Endodermal cell (in vitro differentiated cells): ENCODE measurements at regions not wholly inside any gene's neighbourhood (a gene's known extent, or its start where the extent isn't known, plus 50 kb on each side); places are given as distances from the start of the nearest gene placed in this dataset.

ENCODE experiments used
- DNase-seq: peaks from one replicate; pipeline ENCODE4 v3.0.0-alpha.2; 2017
- H3K27ac ChIP-seq: 2 replicates; pipeline ENCODE4 v1.5.1; 2013; ENCODE audit warnings: mild to moderate bottlenecking, low read depth, low read length, moderate library complexity
- H3K27me3 ChIP-seq: 2 replicates; pipeline ENCODE4 v1.6.1; 2013; ENCODE audit warnings: mild to moderate bottlenecking, low read length, moderate library complexity; ENCODE audit not compliant: insufficient read depth, control insufficient read depth, poor library complexity, severe bottlenecking
- H3K36me3 ChIP-seq: 2 replicates; pipeline ENCODE4 v1.7.0; 2013; ENCODE audit warnings: mild to moderate bottlenecking, low read length, moderate library complexity; ENCODE audit not compliant: control insufficient read depth, insufficient read depth
- H3K4me1 ChIP-seq: one replicate; pipeline ENCODE4 v1.7.0; 2013; ENCODE audit warnings: low read length; ENCODE audit not compliant: control insufficient read depth, insufficient read depth
- H3K4me3 ChIP-seq: 2 replicates; pipeline ENCODE4 v1.5.1; 2013; ENCODE audit warnings: mild to moderate bottlenecking, low read length, moderate library complexity
- H3K9ac ChIP-seq: 2 replicates; pipeline ENCODE4 v1.6.1; 2013; ENCODE audit warnings: mild to moderate bottlenecking, low read length, moderate library complexity; ENCODE audit not compliant: poor library complexity, severe bottlenecking; ENCODE audit errors: extremely low read depth
- H3K9me3 ChIP-seq: 2 replicates; pipeline ENCODE4 v1.6.1; 2013; ENCODE audit warnings: mild to moderate bottlenecking, low read length, moderate library complexity; ENCODE audit not compliant: control insufficient read depth
- H3K27ac Mint-ChIP-seq: 2 replicates; pipeline ENCODE4 v1.8.0; 2020; ENCODE audit warnings: mixed read lengths
- H3K27me3 Mint-ChIP-seq: 2 replicates; pipeline ENCODE4 v1.8.0; 2021; ENCODE audit warnings: mild to moderate bottlenecking, mixed read lengths; ENCODE audit not compliant: insufficient read depth
- H3K36me3 Mint-ChIP-seq: 2 replicates; pipeline ENCODE4 v1.8.0; 2020; ENCODE audit warnings: low read depth, mixed read lengths
- H3K4me1 Mint-ChIP-seq: 2 replicates; pipeline ENCODE4 v1.8.0; 2020; ENCODE audit warnings: mixed read lengths
- H3K4me3 Mint-ChIP-seq: 2 replicates; pipeline ENCODE4 v1.8.0; 2020; ENCODE audit warnings: mild to moderate bottlenecking, moderate library complexity, mixed read lengths
- H3K9me3 Mint-ChIP-seq: 2 replicates; pipeline ENCODE4 v1.8.0; 2020; ENCODE audit warnings: mild to moderate bottlenecking, mixed read lengths
- CTCF ChIP-seq: fragments of 200-600 bp; sonication (generic); conservative IDR thresholded peaks from 2 replicates; pipeline ENCODE4 v1.5.0; 2021; ENCODE audit warnings: antibody characterized with exemption, mild to moderate bottlenecking
- WGBS, 2 experiments: methylation state at CpG; one replicate each; pipeline versions ENCODE4 v1.1.5 to v1.1.7; 2013; ENCODE audit warnings: missing lambda C conversion rate in 2 of 2, mixed read lengths in 1 of 2; ENCODE audit not compliant: insufficient coverage in 1 of 2, insufficient read length in 1 of 2; 5-methylcytosine and 5-hydroxymethylcytosine counted together

GRCh38 chr2:117760916-117761315 is 53.6 kb upstream of the DDX18 start:
- peaks cover 4% of the 10 kb centered on the region for H3K4me1 Mint-ChIP-seq
- 87 to 100% methylated on average over 1 of the region's 1 CpG for WGBS, 2 experiments

GRCh38 chr2:117762454-117762853 is 52.0 kb upstream of the DDX18 start:
- Histone ChIP-seq H3K36me3 (no peaks in the 10 kb centered on the region), H3K27ac (no peak overlapping the region), H3K27me3 (no peaks in the 10 kb centered on the region), H3K4me3 (no peak overlapping the region), H3K9me3 (no peaks in the 10 kb centered on the region), H3K9ac (no peak overlapping the region), H3K4me1 (no peaks in the 10 kb centered on the region)
- Mint-ChIP-seq H3K4me3 (no peak overlapping the region), H3K27me3 (no peaks in the 10 kb centered on the region), H3K36me3 (no peaks in the 10 kb centered on the region), H3K27ac (no peak overlapping the region), H3K4me1 (no peaks in the 10 kb centered on the region), H3K9me3 (no peaks in the 10 kb centered on the region)
- DNase-seq = no peak
- no peak for TF ChIP-seq CTCF

More at GRCh38 chr2:117760916-117761315, 53.6 kb upstream of the DDX18 start:
- Mint-ChIP-seq H3K9me3 (no peaks in the 10 kb centered on the region), H3K27ac (no peak overlapping the region), H3K36me3 (no peaks in the 10 kb centered on the region), H3K4me3 (no peak overlapping the region), H3K27me3 (no peaks in the 10 kb centered on the region)
- Histone ChIP-seq H3K27ac (no peak overlapping the region), H3K36me3 (no peaks in the 10 kb centered on the region), H3K27me3 (no peaks in the 10 kb centered on the region), H3K9me3 (no peaks in the 10 kb centered on the region), H3K4me1 (peaks cover 4% of the 10 kb centered on the region), H3K4me3 (no peak overlapping the region), H3K9ac (no peak overlapping the region)
- TF ChIP-seq CTCF = no peak
- DNase-seq = no peak

DNA sequence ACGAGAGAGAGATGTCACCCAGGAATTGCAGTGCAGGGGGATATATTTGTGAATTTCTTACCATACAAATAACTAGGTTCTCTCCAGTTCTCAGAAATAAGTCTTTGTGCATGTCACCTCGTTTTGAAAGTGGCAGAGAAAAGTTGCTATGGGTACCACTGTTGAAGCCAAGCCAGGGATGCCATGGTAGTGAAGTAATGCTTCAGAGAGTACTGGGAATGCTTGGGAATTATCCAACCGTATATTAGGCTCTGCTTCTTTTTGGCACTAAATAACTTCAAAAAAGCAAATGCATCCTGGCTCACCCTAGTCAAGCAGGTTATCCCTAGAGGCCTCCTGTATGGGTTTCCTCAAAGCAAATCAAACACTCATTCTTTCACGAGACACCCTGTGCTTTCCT is 50.7 kb upstream of the DDX18 start:
- Mint-ChIP-seq H3K36me3 (no peaks in the 10 kb centered on the region), H3K4me3 (no peak overlapping the region), H3K27ac (no peak overlapping the region), H3K9me3 (peaks cover 1% of the 10 kb centered on the region), H3K4me1 (no peaks in the 10 kb centered on the region), H3K27me3 (no peaks in the 10 kb centered on the region)
- no peaks in the 10 kb centered on the region for H3K4me1 ChIP-seq
- no peak overlapping the region for H3K9ac ChIP-seq
- H3K36me3 ChIP-seq = no peaks in the 10 kb centered on the region
- no peak for TF ChIP-seq CTCF
- H3K9me3 ChIP-seq = no peaks in the 10 kb centered on the region
- WGBS, 2 experiments = 83 to 87% methylated on average over 4 of the region's 4 CpGs
- no peak overlapping the region for H3K4me3 ChIP-seq
- H3K27me3 ChIP-seq = no peaks in the 10 kb centered on the region
- no peak for DNase-seq
- H3K27ac ChIP-seq = no peak overlapping the region
